IMR-90 (cell line): ENCODE measurements at regions not wholly inside any gene's neighbourhood (a gene's known extent, or its start where the extent isn't known, plus 50 kb on each side); places are given as distances from the start of the nearest gene placed in this dataset.
"Not testable (repeated sequence)": the region's sequence is repeated elsewhere in the genome, so short reads cannot be mapped to it uniquely, and the experiment has no call there.

Experiments used
- CEBPB ChIP-seq: IDR thresholded peaks from 2 replicates; pipeline ENCODE4 v1.6.1; 2012; ENCODE audit warnings: low read depth, low read length, improper control_type of control experiment
- CHD1 ChIP-seq: IDR thresholded peaks from 2 replicates; pipeline ENCODE4 v1.6.1; 2012; ENCODE audit warnings: low read depth, low read length, improper control_type of control experiment
- FOS ChIP-seq: fragments of 150-350 bp; IDR thresholded peaks from 2 replicates; pipeline ENCODE4 v1.6.1; 2016; ENCODE audit warnings: low read depth, low read length
- MAFK ChIP-seq: IDR thresholded peaks from 2 replicates; pipeline ENCODE4 v1.6.1; 2012; ENCODE audit warnings: low read depth, low read length, improper control_type of control experiment
- MXI1 ChIP-seq: IDR thresholded peaks from 2 replicates; pipeline ENCODE4 v1.6.1; 2012; ENCODE audit warnings: low read depth, mild to moderate bottlenecking, low read length, moderate library complexity, borderline replicate concordance
- POLR2A ChIP-seq: IDR thresholded peaks from 2 replicates; pipeline ENCODE4 v1.6.1; 2012; ENCODE audit warnings: mild to moderate bottlenecking, low read depth, low read length
- RAD21 ChIP-seq: IDR thresholded peaks from 2 replicates; pipeline ENCODE4 v1.6.1; 2012; ENCODE audit warnings: low read length, improper control_type of control experiment
- RCOR1 ChIP-seq: IDR thresholded peaks from 2 replicates; pipeline ENCODE4 v1.6.1; 2012; ENCODE audit warnings: mild to moderate bottlenecking, low read length, improper control_type of control experiment; ENCODE audit not compliant: insufficient replicate concordance
- TF ChIP-seq, protein P1 (sequence below): conservative IDR thresholded peaks from 2 replicates; pipeline ENCODE4 v1.5.1; 2012; ENCODE audit warnings: mild to moderate bottlenecking, low read depth, low read length, improper control_type of control experiment
- TF ChIP-seq, protein P2 (sequence below): fragments of 150-350 bp; IDR thresholded peaks from 2 replicates; pipeline ENCODE4 v1.6.1; 2017; ENCODE audit warnings: mild to moderate bottlenecking, antibody characterized with exemption, low read length, low read depth
- TF ChIP-seq, protein P3 (sequence below): fragments of 150-350 bp; IDR thresholded peaks from 2 replicates; pipeline ENCODE4 v1.6.1; 2016; ENCODE audit warnings: low read depth, mild to moderate bottlenecking, low read length, moderate library complexity, borderline replicate concordance

- TF ChIP-seq, protein P1, sequence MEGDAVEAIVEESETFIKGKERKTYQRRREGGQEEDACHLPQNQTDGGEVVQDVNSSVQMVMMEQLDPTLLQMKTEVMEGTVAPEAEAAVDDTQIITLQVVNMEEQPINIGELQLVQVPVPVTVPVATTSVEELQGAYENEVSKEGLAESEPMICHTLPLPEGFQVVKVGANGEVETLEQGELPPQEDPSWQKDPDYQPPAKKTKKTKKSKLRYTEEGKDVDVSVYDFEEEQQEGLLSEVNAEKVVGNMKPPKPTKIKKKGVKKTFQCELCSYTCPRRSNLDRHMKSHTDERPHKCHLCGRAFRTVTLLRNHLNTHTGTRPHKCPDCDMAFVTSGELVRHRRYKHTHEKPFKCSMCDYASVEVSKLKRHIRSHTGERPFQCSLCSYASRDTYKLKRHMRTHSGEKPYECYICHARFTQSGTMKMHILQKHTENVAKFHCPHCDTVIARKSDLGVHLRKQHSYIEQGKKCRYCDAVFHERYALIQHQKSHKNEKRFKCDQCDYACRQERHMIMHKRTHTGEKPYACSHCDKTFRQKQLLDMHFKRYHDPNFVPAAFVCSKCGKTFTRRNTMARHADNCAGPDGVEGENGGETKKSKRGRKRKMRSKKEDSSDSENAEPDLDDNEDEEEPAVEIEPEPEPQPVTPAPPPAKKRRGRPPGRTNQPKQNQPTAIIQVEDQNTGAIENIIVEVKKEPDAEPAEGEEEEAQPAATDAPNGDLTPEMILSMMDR, result not testable (repeated sequence)
- not testable (repeated sequence) for TF ChIP-seq FOS, RAD21, RCOR1, POLR2A, MAFK, MXI1, CEBPB, CHD1
- TF ChIP-seq, protein P2, sequence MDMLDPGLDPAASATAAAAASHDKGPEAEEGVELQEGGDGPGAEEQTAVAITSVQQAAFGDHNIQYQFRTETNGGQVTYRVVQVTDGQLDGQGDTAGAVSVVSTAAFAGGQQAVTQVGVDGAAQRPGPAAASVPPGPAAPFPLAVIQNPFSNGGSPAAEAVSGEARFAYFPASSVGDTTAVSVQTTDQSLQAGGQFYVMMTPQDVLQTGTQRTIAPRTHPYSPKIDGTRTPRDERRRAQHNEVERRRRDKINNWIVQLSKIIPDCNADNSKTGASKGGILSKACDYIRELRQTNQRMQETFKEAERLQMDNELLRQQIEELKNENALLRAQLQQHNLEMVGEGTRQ, result not testable (repeated sequence)
- TF ChIP-seq, protein P3, sequence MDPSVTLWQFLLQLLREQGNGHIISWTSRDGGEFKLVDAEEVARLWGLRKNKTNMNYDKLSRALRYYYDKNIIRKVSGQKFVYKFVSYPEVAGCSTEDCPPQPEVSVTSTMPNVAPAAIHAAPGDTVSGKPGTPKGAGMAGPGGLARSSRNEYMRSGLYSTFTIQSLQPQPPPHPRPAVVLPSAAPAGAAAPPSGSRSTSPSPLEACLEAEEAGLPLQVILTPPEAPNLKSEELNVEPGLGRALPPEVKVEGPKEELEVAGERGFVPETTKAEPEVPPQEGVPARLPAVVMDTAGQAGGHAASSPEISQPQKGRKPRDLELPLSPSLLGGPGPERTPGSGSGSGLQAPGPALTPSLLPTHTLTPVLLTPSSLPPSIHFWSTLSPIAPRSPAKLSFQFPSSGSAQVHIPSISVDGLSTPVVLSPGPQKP, result not testable (repeated sequence)
Observed at GRCh38 chr11:71639916-71640315, 57.2 kb upstream of the KRTAP5-11 start.
